HepG2 (cell line): ENCODE measurements at regions not wholly inside any gene's neighbourhood (a gene's known extent, or its start where the extent isn't known, plus 50 kb on each side); places are given as distances from the start of the nearest gene placed in this dataset.

Experiments
- IRX3 ChIP-seq: sonication (generic); formaldehyde crosslinking; IDR thresholded peaks from 2 replicates; pipeline ENCODE4 v1.8.1; 2023; ENCODE audit warnings: mild to moderate bottlenecking, low read depth, missing genetic modification reagents, borderline replicate concordance
- LBX2 ChIP-seq: sonication (generic); formaldehyde crosslinking; IDR thresholded peaks from 2 replicates; pipeline ENCODE4 v1.5.0; 2020; ENCODE audit warnings: missing genetic modification reagents, mild to moderate bottlenecking, borderline replicate concordance
- TF ChIP-seq, protein P1 (sequence below), 2 experiments: fragments of 450-650 bp in 1 of 2; sonication (generic) in 1 of 2; formaldehyde crosslinking in 1 of 2; IDR thresholded peaks; 2 replicates each; pipeline versions ENCODE4 v1.6.1 to v1.8.0; 2016 to 2022; ENCODE audit warnings: antibody characterized with exemption in 1 of 2, mild to moderate bottlenecking in 1 of 2, missing genetic modification reagents in 1 of 2
- TF ChIP-seq, protein P2 (sequence below): sonication (generic); formaldehyde crosslinking; IDR thresholded peaks from 2 replicates; pipeline ENCODE4 v1.5.1; 2020; ENCODE audit warnings: mild to moderate bottlenecking, missing genetic modification reagents, moderate library complexity

GRCh38 chr7:41108821-41109220 lies 594.1 kb downstream of the INHBA start (continued):
- TF ChIP-seq LBX2 (CRISPR knock-in tag): no peak
- TF ChIP-seq, protein P1, sequence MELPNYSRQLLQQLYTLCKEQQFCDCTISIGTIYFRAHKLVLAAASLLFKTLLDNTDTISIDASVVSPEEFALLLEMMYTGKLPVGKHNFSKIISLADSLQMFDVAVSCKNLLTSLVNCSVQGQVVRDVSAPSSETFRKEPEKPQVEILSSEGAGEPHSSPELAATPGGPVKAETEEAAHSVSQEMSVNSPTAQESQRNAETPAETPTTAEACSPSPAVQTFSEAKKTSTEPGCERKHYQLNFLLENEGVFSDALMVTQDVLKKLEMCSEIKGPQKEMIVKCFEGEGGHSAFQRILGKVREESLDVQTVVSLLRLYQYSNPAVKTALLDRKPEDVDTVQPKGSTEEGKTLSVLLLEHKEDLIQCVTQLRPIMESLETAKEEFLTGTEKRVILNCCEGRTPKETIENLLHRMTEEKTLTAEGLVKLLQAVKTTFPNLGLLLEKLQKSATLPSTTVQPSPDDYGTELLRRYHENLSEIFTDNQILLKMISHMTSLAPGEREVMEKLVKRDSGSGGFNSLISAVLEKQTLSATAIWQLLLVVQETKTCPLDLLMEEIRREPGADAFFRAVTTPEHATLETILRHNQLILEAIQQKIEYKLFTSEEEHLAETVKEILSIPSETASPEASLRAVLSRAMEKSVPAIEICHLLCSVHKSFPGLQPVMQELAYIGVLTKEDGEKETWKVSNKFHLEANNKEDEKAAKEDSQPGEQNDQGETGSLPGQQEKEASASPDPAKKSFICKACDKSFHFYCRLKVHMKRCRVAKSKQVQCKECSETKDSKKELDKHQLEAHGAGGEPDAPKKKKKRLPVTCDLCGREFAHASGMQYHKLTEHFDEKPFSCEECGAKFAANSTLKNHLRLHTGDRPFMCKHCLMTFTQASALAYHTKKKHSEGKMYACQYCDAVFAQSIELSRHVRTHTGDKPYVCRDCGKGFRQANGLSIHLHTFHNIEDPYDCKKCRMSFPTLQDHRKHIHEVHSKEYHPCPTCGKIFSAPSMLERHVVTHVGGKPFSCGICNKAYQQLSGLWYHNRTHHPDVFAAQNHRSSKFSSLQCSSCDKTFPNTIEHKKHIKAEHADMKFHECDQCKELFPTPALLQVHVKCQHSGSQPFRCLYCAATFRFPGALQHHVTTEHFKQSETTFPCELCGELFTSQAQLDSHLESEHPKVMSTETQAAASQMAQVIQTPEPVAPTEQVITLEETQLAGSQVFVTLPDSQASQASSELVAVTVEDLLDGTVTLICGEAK (IDR thresholded peaks at IDR 0.05): no peak
- TF ChIP-seq, protein P1 (CRISPR knock-in tag; IDR thresholded peaks at IDR 0.05): no peak
- no peak for TF ChIP-seq IRX3
- TF ChIP-seq, protein P2, sequence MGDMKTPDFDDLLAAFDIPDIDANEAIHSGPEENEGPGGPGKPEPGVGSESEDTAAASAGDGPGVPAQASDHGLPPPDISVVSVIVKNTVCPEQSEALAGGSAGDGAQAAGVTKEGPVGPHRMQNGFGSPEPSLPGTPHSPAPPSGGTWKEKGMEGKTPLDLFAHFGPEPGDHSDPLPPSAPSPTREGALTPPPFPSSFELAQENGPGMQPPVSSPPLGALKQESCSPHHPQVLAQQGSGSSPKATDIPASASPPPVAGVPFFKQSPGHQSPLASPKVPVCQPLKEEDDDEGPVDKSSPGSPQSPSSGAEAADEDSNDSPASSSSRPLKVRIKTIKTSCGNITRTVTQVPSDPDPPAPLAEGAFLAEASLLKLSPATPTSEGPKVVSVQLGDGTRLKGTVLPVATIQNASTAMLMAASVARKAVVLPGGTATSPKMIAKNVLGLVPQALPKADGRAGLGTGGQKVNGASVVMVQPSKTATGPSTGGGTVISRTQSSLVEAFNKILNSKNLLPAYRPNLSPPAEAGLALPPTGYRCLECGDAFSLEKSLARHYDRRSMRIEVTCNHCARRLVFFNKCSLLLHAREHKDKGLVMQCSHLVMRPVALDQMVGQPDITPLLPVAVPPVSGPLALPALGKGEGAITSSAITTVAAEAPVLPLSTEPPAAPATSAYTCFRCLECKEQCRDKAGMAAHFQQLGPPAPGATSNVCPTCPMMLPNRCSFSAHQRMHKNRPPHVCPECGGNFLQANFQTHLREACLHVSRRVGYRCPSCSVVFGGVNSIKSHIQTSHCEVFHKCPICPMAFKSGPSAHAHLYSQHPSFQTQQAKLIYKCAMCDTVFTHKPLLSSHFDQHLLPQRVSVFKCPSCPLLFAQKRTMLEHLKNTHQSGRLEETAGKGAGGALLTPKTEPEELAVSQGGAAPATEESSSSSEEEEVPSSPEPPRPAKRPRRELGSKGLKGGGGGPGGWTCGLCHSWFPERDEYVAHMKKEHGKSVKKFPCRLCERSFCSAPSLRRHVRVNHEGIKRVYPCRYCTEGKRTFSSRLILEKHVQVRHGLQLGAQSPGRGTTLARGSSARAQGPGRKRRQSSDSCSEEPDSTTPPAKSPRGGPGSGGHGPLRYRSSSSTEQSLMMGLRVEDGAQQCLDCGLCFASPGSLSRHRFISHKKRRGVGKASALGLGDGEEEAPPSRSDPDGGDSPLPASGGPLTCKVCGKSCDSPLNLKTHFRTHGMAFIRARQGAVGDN (CRISPR knock-in tag): no peak
- TF ChIP-seq, all 625 proteins: peak for 0
